GM12864 (cell line): ENCODE measurements at regions not wholly inside any gene's neighbourhood (a gene's known extent, or its start where the extent isn't known, plus 50 kb on each side); places are given as distances from the start of the nearest gene placed in this dataset.
"Not testable (repeated sequence)": the region's sequence is repeated elsewhere in the genome, so short reads cannot be mapped to it uniquely, and the experiment has no call there.

Source experiments
- DNase-seq: peaks from one replicate; pipeline ENCODE4 v3.0.0-alpha.2; 2011; ENCODE audit warnings: low read depth
- H3K4me3 ChIP-seq: 2 replicates; pipeline ENCODE4 v1.5.1; 2011; ENCODE audit warnings: mild to moderate bottlenecking, low read depth, low read length, control low read depth
- CTCF ChIP-seq: IDR thresholded peaks from 2 replicates; pipeline ENCODE4 v1.5.1; 2011; ENCODE audit warnings: low read depth, mild to moderate bottlenecking, moderate library complexity, low read length, control low read depth, inconsistent platforms; ENCODE audit errors: missing control alignments

GRCh38 chr2:194822657-194823056 lies 834.4 kb upstream of the SLC39A10 start:
- TF ChIP-seq CTCF: no peak
- H3K4me3 ChIP-seq: no peak overlapping the region
- DNase-seq: no peak

- no peak for DNase-seq
- no peak overlapping the region for H3K4me3 ChIP-seq
- no peak for TF ChIP-seq CTCF
These were observed 834.9 kb upstream of the SLC39A10 start for GRCh38 chr2:194822097-194822496.

- DNase-seq: no peak
- TF ChIP-seq CTCF: no peak
- no peak overlapping the region for H3K4me3 ChIP-seq
These were observed 837.7 kb upstream of the SLC39A10 start for GRCh38 chr2:194819367-194819766.

DNA sequence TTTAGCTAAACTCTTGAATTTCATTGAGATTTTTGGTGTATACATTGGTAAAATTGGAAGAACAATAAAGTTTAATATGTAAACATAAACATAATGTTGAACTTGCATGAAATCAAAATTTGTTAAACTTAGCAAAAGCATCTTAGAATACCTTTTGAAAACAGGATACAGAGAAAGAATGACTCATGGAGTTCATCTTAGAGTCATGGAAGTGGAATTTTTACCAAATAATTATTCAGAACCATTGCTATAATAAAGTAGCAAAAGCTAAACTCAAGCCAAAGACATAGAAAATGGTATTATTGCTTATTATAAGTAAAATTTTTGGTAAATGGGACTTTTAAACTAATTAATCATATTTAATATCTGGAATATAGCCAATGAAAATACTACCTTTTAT lies 841.6 kb upstream of the SLC39A10 start:
- TF ChIP-seq CTCF: no peak
- no peak for DNase-seq

DNA sequence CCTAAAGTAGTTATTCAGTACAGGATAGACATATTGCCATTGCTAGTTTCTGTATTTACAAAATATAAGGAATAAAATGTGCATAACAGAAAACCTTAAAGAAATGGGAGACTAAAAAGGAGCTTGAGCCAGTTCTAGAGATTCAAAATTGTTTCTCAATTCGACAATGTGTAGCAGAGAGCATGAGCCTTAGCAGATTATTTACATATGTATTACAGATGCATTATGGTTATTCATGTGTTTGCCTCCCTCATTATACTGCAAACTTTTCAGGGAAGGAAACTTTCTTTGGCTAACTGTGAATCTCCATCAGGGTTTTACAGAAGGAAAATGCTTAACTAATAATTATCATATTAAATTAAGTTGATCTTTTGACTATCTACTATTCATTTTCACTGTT lies 854.4 kb upstream of the SLC39A10 start:
- no peak overlapping the region for H3K4me3 ChIP-seq
- no peak for DNase-seq
- no peak for TF ChIP-seq CTCF

More for the DNA sequence above, 841.6 kb upstream of the SLC39A10 start:
- H3K4me3 ChIP-seq: no peak overlapping the region

GRCh38 chr2:194787071-194787470 lies 870.0 kb upstream of the SLC39A10 start:
- DNase-seq: not testable (repeated sequence)

GRCh38 chr2:194771394-194771793 lies 885.6 kb upstream of the SLC39A10 start:
- not testable (repeated sequence) for H3K4me3 ChIP-seq

More at GRCh38 chr2:194787071-194787470, 870.0 kb upstream of the SLC39A10 start:
- H3K4me3 ChIP-seq: not testable (repeated sequence)

DNA sequence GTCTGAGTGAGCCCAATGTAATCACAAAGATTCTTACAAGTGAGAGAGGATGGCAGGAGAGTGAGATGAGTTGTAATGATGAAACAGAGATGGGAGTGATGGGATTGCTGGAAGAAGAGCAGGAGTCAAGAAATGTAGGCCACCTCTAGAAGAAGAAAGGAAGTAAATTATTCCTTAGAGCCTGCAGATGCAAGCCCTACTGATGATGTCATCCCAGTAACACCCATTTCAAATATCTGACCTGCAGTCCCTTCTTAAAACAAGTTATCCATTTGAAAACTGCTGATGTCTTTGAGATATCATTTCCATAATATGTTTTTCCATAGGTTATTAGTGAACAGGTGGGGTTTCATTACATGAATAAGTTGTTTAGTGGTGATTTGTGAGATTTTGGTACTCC lies 888.0 kb upstream of the SLC39A10 start:
- TF ChIP-seq CTCF: no peak

More at GRCh38 chr2:194771394-194771793, 885.6 kb upstream of the SLC39A10 start:
- DNase-seq: not testable (repeated sequence)

More for the DNA sequence above, 888.0 kb upstream of the SLC39A10 start:
- no peak overlapping the region for H3K4me3 ChIP-seq
- DNase-seq: no peak
